ENCODE measurements at regions not wholly inside any gene's neighbourhood (a gene's known extent, or its start where the extent isn't known, plus 50 kb on each side); places are given as distances from the start of the nearest gene placed in this dataset.

GRCh38 chr12:19959353-19959752 lies 409.0 kb upstream of the PDE3A start:
- no peak overlapping the region for H3K4me3 ChIP-seq

GRCh38 chr12:19960527-19960926 lies 407.8 kb upstream of the PDE3A start:
- Histone ChIP-seq H3K4me3 (no peak overlapping the region), H3K27ac (no peak overlapping the region), H3K4me1 (replicated peaks in 1 of 2) (peaks cover 16 to 31% of the 10 kb centered on the region in 2 donors)
- in situ Hi-C loops (cut with MboI; ENCODE audit: low pct_unique_long_range_greater_than_20kb in 2 of 9, low sequenced_read_pairs in 9 of 9, unreplicated experiment in 9 of 9): no loop called here
- WGBS, 10 experiments: 20 to 100% (median 89%) methylated on average over 1 to 4 of the region's 4 CpGs; no CpG with 5 or more reads in 1 of the 10 experiments
- ATAC-seq (replicated peaks in 6 of 8): no peak

More at GRCh38 chr12:19959353-19959752, 409.0 kb upstream of the PDE3A start:
- Histone ChIP-seq H3K27ac (no peak overlapping the region), H3K4me1 (replicated peaks in 1 of 2) (peaks cover 16 to 31% of the 10 kb centered on the region in 2 donors)
- 0 to 100% (median 63%) methylated on average over 1 of the region's 1 CpG; no CpG with 5 or more reads in 1 of the 10 experiments for WGBS, 10 experiments
- ATAC-seq (replicated peaks in 6 of 8): peak in 1 of 8 experiments; percentile 26
- in situ Hi-C loops (cut with MboI; ENCODE audit: low pct_unique_long_range_greater_than_20kb in 2 of 9, low sequenced_read_pairs in 9 of 9, unreplicated experiment in 9 of 9): no loop called here

- Histone ChIP-seq H3K27ac (no peak overlapping the region), H3K4me1 (replicated peaks in 1 of 2) (peaks cover 16 to 33% of the 10 kb centered on the region in 2 donors), H3K4me3 (no peak overlapping the region)
- ATAC-seq (replicated peaks in 6 of 8): peak in 1 of 8 experiments; percentile 3
- 45 to 75% (median 55%) methylated on average over 2 to 5 of the region's 5 CpGs; no CpG with 5 or more reads in 1 of the 10 experiments for WGBS, 10 experiments
- in situ Hi-C loops (cut with MboI; ENCODE audit: low pct_unique_long_range_greater_than_20kb in 2 of 9, low sequenced_read_pairs in 9 of 9, unreplicated experiment in 9 of 9): no loop called here
Measured at GRCh38 chr12:19962192-19962591, 406.1 kb upstream of the PDE3A start.

GRCh38 chr12:19963972-19964371 lies 404.4 kb upstream of the PDE3A start:
- WGBS, 10 experiments: 57 to 90% (median 72%) methylated on average over 2 to 3 of the region's 3 CpGs
- Histone ChIP-seq H3K4me3 (no peak overlapping the region), H3K27ac (no peak overlapping the region), H3K4me1 (replicated peaks in 1 of 2) (peaks cover 16 to 23% of the 10 kb centered on the region in 2 donors)
- no peak for ATAC-seq (replicated peaks in 6 of 8)
- in situ Hi-C loops (cut with MboI; ENCODE audit: low pct_unique_long_range_greater_than_20kb in 2 of 9, low sequenced_read_pairs in 9 of 9, unreplicated experiment in 9 of 9): no loop called here

GRCh38 chr12:19964549-19964948 lies 403.8 kb upstream of the PDE3A start:
- in situ Hi-C loops (cut with MboI; ENCODE audit: low pct_unique_long_range_greater_than_20kb in 2 of 9, low sequenced_read_pairs in 9 of 9, unreplicated experiment in 9 of 9): no loop called here
- 21 to 100% (median 86%) methylated on average over 1 to 3 of the region's 3 CpGs for WGBS, 10 experiments
- ATAC-seq (replicated peaks in 6 of 8): no peak
- H3K4me3 ChIP-seq: no peak overlapping the region
- H3K27ac ChIP-seq: no peak overlapping the region
- peaks cover 19 to 25% of the 10 kb centered on the region in 2 donors for H3K4me1 ChIP-seq (replicated peaks in 1 of 2)

- H3K27ac ChIP-seq: no peak overlapping the region
- in situ Hi-C loops (cut with MboI; ENCODE audit: low pct_unique_long_range_greater_than_20kb in 2 of 9, low sequenced_read_pairs in 9 of 9, unreplicated experiment in 9 of 9): no loop called here
- H3K4me1 ChIP-seq (replicated peaks in 1 of 2): peaks cover 28 to 34% of the 10 kb centered on the region in 2 donors
- H3K4me3 ChIP-seq: no peak overlapping the region
- 61 to 93% (median 68%) methylated on average over 1 to 3 of the region's 3 CpGs; no CpG with 5 or more reads in 1 of the 10 experiments for WGBS, 10 experiments
- ATAC-seq (replicated peaks in 6 of 8): no peak
Measured at GRCh38 chr12:19965196-19966038, 402.9 kb upstream of the PDE3A start.

GRCh38 chr12:19967001-19967400 lies 401.3 kb upstream of the PDE3A start:
- no peak overlapping the region for H3K4me3 ChIP-seq
- peak in 5 of 8 experiments; percentile 76 to 81 (median 78) for ATAC-seq (replicated peaks in 6 of 8)
- peaks cover 44 to 49% of the 10 kb centered on the region in 2 donors for H3K4me1 ChIP-seq (replicated peaks in 1 of 2)
- in situ Hi-C loops (cut with MboI; ENCODE audit: low pct_unique_long_range_greater_than_20kb in 2 of 9, low sequenced_read_pairs in 9 of 9, unreplicated experiment in 9 of 9): no loop called here
- 0 to 100% (median 37%) methylated on average over 1 to 4 of the region's 4 CpGs; no CpG with 5 or more reads in 2 of the 10 experiments for WGBS, 10 experiments
- H3K27ac ChIP-seq: peak overlapping the region; percentile 58 to 80

GRCh38 chr12:19967431-19967830 lies 400.9 kb upstream of the PDE3A start:
- peaks cover 44 to 49% of the 10 kb centered on the region in 2 donors for H3K4me1 ChIP-seq (replicated peaks in 1 of 2)
- peak; percentile 60 to 85 (median 84) for ATAC-seq (replicated peaks in 6 of 8)
- H3K27ac ChIP-seq: peak overlapping the region; percentile 58 to 80
- no peak overlapping the region for H3K4me3 ChIP-seq
- in situ Hi-C loops (cut with MboI; ENCODE audit: low pct_unique_long_range_greater_than_20kb in 2 of 9, low sequenced_read_pairs in 9 of 9, unreplicated experiment in 9 of 9): no loop called here
- WGBS, 10 experiments: 0 to 8% (median 0%) methylated on average over 1 to 2 of the region's 2 CpGs; no CpG with 5 or more reads in 3 of the 10 experiments

GRCh38 chr12:19970116-19970515 lies 398.2 kb upstream of the PDE3A start:
- no peak overlapping the region for H3K27ac ChIP-seq
- in situ Hi-C loops (cut with MboI; ENCODE audit: low pct_unique_long_range_greater_than_20kb in 2 of 9, low sequenced_read_pairs in 9 of 9, unreplicated experiment in 9 of 9): no loop called here
- H3K4me1 ChIP-seq (replicated peaks in 1 of 2): peaks cover 41 to 48% of the 10 kb centered on the region in 2 donors
- WGBS, 10 experiments: 0 to 53% (median 34%) methylated on average over 2 of the region's 2 CpGs
- ATAC-seq (replicated peaks in 6 of 8): peak in 3 of 8 experiments; percentile 53 to 75 (median 54)
- no peak overlapping the region for H3K4me3 ChIP-seq

GRCh38 chr12:19970821-19971220 lies 397.5 kb upstream of the PDE3A start:
- in situ Hi-C loops (cut with MboI; ENCODE audit: low pct_unique_long_range_greater_than_20kb in 2 of 9, low sequenced_read_pairs in 9 of 9, unreplicated experiment in 9 of 9): no loop called here
- ATAC-seq (replicated peaks in 6 of 8): no peak
- Histone ChIP-seq H3K4me3 (no peak overlapping the region), H3K27ac (peak overlapping the region; percentile 38 to 61), H3K4me1 (replicated peaks in 1 of 2) (peaks cover 41 to 48% of the 10 kb centered on the region in 2 donors)
- WGBS, 10 experiments: 38 to 100% (median 69%) methylated on average over 1 of the region's 1 CpG; no CpG with 5 or more reads in 1 of the 10 experiments

GRCh38 chr12:19971361-19972280 lies 396.7 kb upstream of the PDE3A start:
- H3K4me1 ChIP-seq (replicated peaks in 1 of 2): peaks cover 41 to 47% of the 10 kb centered on the region in 2 donors
- WGBS, 10 experiments: 13 to 67% (median 40%) methylated on average over 1 to 6 of the region's 8 CpGs; no CpG with 5 or more reads in 1 of the 10 experiments
- H3K27ac ChIP-seq: peak overlapping the region; percentile 38 to 61
- in situ Hi-C loops (cut with MboI; ENCODE audit: low pct_unique_long_range_greater_than_20kb in 2 of 9, low sequenced_read_pairs in 9 of 9, unreplicated experiment in 9 of 9): no loop called here
- no peak overlapping the region for H3K4me3 ChIP-seq
- ATAC-seq (replicated peaks in 6 of 8): peak; percentile 32 to 76 (median 58)

GRCh38 chr12:19972325-19973288 lies 395.7 kb upstream of the PDE3A start:
- Histone ChIP-seq H3K4me3 (no peak overlapping the region), H3K27ac (no peak overlapping the region), H3K4me1 (replicated peaks in 1 of 2) (peaks cover 37 to 41% of the 10 kb centered on the region in 2 donors)
- WGBS, 10 experiments: 0 to 100% (median 71%) methylated on average over 1 to 9 of the region's 11 CpGs; no CpG with 5 or more reads in 1 of the 10 experiments
- in situ Hi-C loops (cut with MboI; ENCODE audit: low pct_unique_long_range_greater_than_20kb in 2 of 9, low sequenced_read_pairs in 9 of 9, unreplicated experiment in 9 of 9): no loop called here
- no peak for ATAC-seq (replicated peaks in 6 of 8)
